GM20000 (cell line): ENCODE measurements at regions not wholly inside any gene's neighbourhood (a gene's known extent, or its start where the extent isn't known, plus 50 kb on each side); places are given as distances from the start of the nearest gene placed in this dataset.

Experiments used
- DNase-seq: peaks from one replicate; pipeline ENCODE4 v3.0.0; 2012; ENCODE audit warnings: low spot score
- CTCF ChIP-seq: IDR thresholded peaks from 2 replicates; pipeline ENCODE4 v1.5.1; 2012; ENCODE audit warnings: mild to moderate bottlenecking, control low read depth; ENCODE audit errors: extremely low read depth, missing control alignments

- no peak for DNase-seq
- no peak for TF ChIP-seq CTCF
These were observed 296.7 kb downstream of the CDH26 start for GRCh38 chr20:60254901-60255411.

- no peak for DNase-seq
- no peak for TF ChIP-seq CTCF
These were observed 297.2 kb downstream of the CDH26 start for GRCh38 chr20:60255415-60255814.

- DNase-seq: no peak
- no peak for TF ChIP-seq CTCF
These were observed 297.6 kb downstream of the CDH26 start for GRCh38 chr20:60255866-60256265.

- TF ChIP-seq CTCF: no peak
- DNase-seq: no peak
These were observed 298.6 kb downstream of the CDH26 start for GRCh38 chr20:60256811-60257210.

GRCh38 chr20:60257671-60258070, 299.4 kb downstream of the CDH26 start:
- DNase-seq: no peak
- no peak for TF ChIP-seq CTCF

- DNase-seq: no peak
- TF ChIP-seq CTCF: no peak
These were observed 300.1 kb downstream of the CDH26 start for GRCh38 chr20:60258255-60258863.

GRCh38 chr20:60261333-60261732, 303.1 kb downstream of the CDH26 start:
- TF ChIP-seq CTCF: no peak
- DNase-seq: no peak
